Neural cell (in vitro differentiated cells): ENCODE measurements at regions not wholly inside any gene's neighbourhood (a gene's known extent, or its start where the extent isn't known, plus 50 kb on each side); places are given as distances from the start of the nearest gene placed in this dataset.

ENCODE experiments used
- H2AFZ ChIP-seq: fragments of 200-600, 300-800 bp; sonication (generic), shearing (Covaris generic); 2 replicates; pipeline ENCODE4 v1.6.0; 2014; ENCODE audit warnings: low read depth, mild to moderate bottlenecking, antibody characterized with exemption, low read length, moderate library complexity
- H3F3A ChIP-seq: fragments of 200-600 bp; shearing (Covaris generic); 2 replicates; pipeline ENCODE4 v1.6.1; 2016; ENCODE audit warnings: mild to moderate bottlenecking, moderate library complexity, mixed read lengths, antibody characterized with exemption, low read length; ENCODE audit not compliant: insufficient read depth, poor library complexity, severe bottlenecking
- H3K27ac ChIP-seq: fragments of 200-600, 300-800 bp; sonication (generic), shearing (Covaris generic); 2 replicates; pipeline ENCODE4 v1.5.1; 2014; ENCODE audit warnings: mild to moderate bottlenecking, low read length, moderate library complexity
- H3K27me3 ChIP-seq: fragments of 300-800, 200-600 bp; sonication (generic), shearing (Covaris generic); 2 replicates; pipeline ENCODE4 v1.6.0; 2014; ENCODE audit warnings: mild to moderate bottlenecking, low read depth, low read length, moderate library complexity; ENCODE audit not compliant: insufficient read depth
- H3K36me3 ChIP-seq: fragments of 300-800, 200-600 bp; sonication (generic), shearing (Covaris generic); 2 replicates; pipeline ENCODE4 v1.5.1; 2014; ENCODE audit warnings: mild to moderate bottlenecking, antibody characterized with exemption, low read length, moderate library complexity; ENCODE audit not compliant: insufficient read depth
- H3K4me2 ChIP-seq: fragments of 300-800, 200-600 bp; sonication (generic), shearing (Covaris generic); 2 replicates; pipeline ENCODE4 v1.6.0; 2014; ENCODE audit warnings: mild to moderate bottlenecking, low read length
- H3K4me3 ChIP-seq: fragments of 300-800, 200-600 bp; sonication (generic), shearing (Covaris generic); 2 replicates; pipeline ENCODE4 v1.5.1; 2014; ENCODE audit warnings: mild to moderate bottlenecking, low read length, moderate library complexity
- H3K79me2 ChIP-seq: fragments of 200-600 bp; shearing (Covaris generic); replicated peaks from 2 replicates; pipeline ENCODE4 v1.6.0; 2014; ENCODE audit warnings: mild to moderate bottlenecking, low read length, moderate library complexity; ENCODE audit not compliant: insufficient read depth
- H3K9ac ChIP-seq: fragments of 300-800, 200-600 bp; sonication (generic), shearing (Covaris generic); 2 replicates; pipeline ENCODE4 v1.6.1; 2016; ENCODE audit warnings: mild to moderate bottlenecking, low read length, mixed read lengths
- H3K9me2 ChIP-seq: fragments of 200-600 bp; shearing (Covaris generic); 2 replicates; pipeline ENCODE4 v1.6.1; 2016; ENCODE audit warnings: mild to moderate bottlenecking, low read length, mixed read lengths; ENCODE audit not compliant: insufficient read depth
- H3K9me3 ChIP-seq: fragments of 200-600, 300-800 bp; sonication (generic), shearing (Covaris generic); 2 replicates; pipeline ENCODE4 v1.6.1; 2016; ENCODE audit warnings: mild to moderate bottlenecking, mixed run types, low read length, moderate library complexity, mixed read lengths
- H4K20me1 ChIP-seq: fragments of 200-600 bp; shearing (Covaris generic); 2 replicates; pipeline ENCODE4 v1.6.1; 2016; ENCODE audit warnings: mild to moderate bottlenecking, mixed run types; ENCODE audit not compliant: insufficient read depth
- EP300 ChIP-seq: fragments of 450-650 bp; conservative IDR thresholded peaks from 2 replicates; pipeline ENCODE4 v1.6.1; 2014; ENCODE audit warnings: antibody characterized with exemption, mild to moderate bottlenecking, moderate library complexity; ENCODE audit not compliant: poor library complexity, severe bottlenecking
- EZH2 ChIP-seq: fragments of 200-600, 300-800 bp; shearing (Covaris generic), sonication (generic); IDR thresholded peaks from 2 replicates; pipeline ENCODE4 v1.6.1; 2014; ENCODE audit warnings: antibody characterized with exemption, low read length, borderline replicate concordance, mild to moderate bottlenecking; ENCODE audit not compliant: insufficient read depth, poor library complexity, severe bottlenecking
- MXI1 ChIP-seq: fragments of 450-650 bp; conservative IDR thresholded peaks from 2 replicates; pipeline ENCODE4 v1.6.1; 2014; ENCODE audit warnings: antibody characterized with exemption, mild to moderate bottlenecking; ENCODE audit not compliant: poor library complexity, severe bottlenecking
- POLR2AphosphoS5 ChIP-seq: IDR thresholded peaks from 2 replicates; pipeline ENCODE4 v1.6.1; 2012
- RAD21 ChIP-seq: fragments of 450-650 bp; conservative IDR thresholded peaks from 2 replicates; pipeline ENCODE4 v1.6.1; 2014; ENCODE audit warnings: antibody characterized with exemption, mild to moderate bottlenecking, moderate library complexity
- SMC3 ChIP-seq: fragments of 450-650 bp; conservative IDR thresholded peaks from 2 replicates; pipeline ENCODE4 v1.6.1; 2014; ENCODE audit warnings: antibody characterized with exemption, mild to moderate bottlenecking, moderate library complexity; ENCODE audit not compliant: poor library complexity
- TAF1 ChIP-seq: IDR thresholded peaks from 2 replicates; pipeline ENCODE4 v1.6.1; 2012; ENCODE audit warnings: low read depth
- TF ChIP-seq, protein P1 (sequence below): IDR thresholded peaks from 2 replicates; pipeline ENCODE4 v1.6.1; 2012; ENCODE audit warnings: borderline replicate concordance
- TF ChIP-seq, protein P2 (sequence below): fragments of 450-650 bp; IDR thresholded peaks from 2 replicates; pipeline ENCODE4 v1.5.1; 2014; ENCODE audit warnings: antibody characterized with exemption, mild to moderate bottlenecking, moderate library complexity; ENCODE audit not compliant: poor library complexity, severe bottlenecking

- Histone ChIP-seq H3K4me3 (no peak overlapping the region), H3K27me3 (no peaks in the 10 kb centered on the region), H3F3A (no peaks in the 10 kb centered on the region), H3K9me3 (no peaks in the 10 kb centered on the region), H2AFZ (no peak overlapping the region), H3K27ac (no peak overlapping the region), H3K4me2 (no peak overlapping the region), H4K20me1 (no peaks in the 10 kb centered on the region), H3K9ac (no peak overlapping the region), H3K79me2 (no peaks in the 10 kb centered on the region), H3K9me2 (no peaks in the 10 kb centered on the region), H3K36me3 (no peaks in the 10 kb centered on the region)
- no peak for TF ChIP-seq TAF1
- TF ChIP-seq POLR2AphosphoS5, result no peak
- TF ChIP-seq, protein P1, sequence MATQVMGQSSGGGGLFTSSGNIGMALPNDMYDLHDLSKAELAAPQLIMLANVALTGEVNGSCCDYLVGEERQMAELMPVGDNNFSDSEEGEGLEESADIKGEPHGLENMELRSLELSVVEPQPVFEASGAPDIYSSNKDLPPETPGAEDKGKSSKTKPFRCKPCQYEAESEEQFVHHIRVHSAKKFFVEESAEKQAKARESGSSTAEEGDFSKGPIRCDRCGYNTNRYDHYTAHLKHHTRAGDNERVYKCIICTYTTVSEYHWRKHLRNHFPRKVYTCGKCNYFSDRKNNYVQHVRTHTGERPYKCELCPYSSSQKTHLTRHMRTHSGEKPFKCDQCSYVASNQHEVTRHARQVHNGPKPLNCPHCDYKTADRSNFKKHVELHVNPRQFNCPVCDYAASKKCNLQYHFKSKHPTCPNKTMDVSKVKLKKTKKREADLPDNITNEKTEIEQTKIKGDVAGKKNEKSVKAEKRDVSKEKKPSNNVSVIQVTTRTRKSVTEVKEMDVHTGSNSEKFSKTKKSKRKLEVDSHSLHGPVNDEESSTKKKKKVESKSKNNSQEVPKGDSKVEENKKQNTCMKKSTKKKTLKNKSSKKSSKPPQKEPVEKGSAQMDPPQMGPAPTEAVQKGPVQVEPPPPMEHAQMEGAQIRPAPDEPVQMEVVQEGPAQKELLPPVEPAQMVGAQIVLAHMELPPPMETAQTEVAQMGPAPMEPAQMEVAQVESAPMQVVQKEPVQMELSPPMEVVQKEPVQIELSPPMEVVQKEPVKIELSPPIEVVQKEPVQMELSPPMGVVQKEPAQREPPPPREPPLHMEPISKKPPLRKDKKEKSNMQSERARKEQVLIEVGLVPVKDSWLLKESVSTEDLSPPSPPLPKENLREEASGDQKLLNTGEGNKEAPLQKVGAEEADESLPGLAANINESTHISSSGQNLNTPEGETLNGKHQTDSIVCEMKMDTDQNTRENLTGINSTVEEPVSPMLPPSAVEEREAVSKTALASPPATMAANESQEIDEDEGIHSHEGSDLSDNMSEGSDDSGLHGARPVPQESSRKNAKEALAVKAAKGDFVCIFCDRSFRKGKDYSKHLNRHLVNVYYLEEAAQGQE, result no peak
- no peak for TF ChIP-seq EZH2
- TF ChIP-seq, protein P2, sequence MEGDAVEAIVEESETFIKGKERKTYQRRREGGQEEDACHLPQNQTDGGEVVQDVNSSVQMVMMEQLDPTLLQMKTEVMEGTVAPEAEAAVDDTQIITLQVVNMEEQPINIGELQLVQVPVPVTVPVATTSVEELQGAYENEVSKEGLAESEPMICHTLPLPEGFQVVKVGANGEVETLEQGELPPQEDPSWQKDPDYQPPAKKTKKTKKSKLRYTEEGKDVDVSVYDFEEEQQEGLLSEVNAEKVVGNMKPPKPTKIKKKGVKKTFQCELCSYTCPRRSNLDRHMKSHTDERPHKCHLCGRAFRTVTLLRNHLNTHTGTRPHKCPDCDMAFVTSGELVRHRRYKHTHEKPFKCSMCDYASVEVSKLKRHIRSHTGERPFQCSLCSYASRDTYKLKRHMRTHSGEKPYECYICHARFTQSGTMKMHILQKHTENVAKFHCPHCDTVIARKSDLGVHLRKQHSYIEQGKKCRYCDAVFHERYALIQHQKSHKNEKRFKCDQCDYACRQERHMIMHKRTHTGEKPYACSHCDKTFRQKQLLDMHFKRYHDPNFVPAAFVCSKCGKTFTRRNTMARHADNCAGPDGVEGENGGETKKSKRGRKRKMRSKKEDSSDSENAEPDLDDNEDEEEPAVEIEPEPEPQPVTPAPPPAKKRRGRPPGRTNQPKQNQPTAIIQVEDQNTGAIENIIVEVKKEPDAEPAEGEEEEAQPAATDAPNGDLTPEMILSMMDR, result no peak
- TF ChIP-seq EP300, result no peak
- no peak for TF ChIP-seq RAD21
- TF ChIP-seq MXI1, result no peak
- TF ChIP-seq SMC3, result no peak
Observed at GRCh38 chr4:66351761-66352160, 681.5 kb upstream of the EPHA5 start.

GRCh38 chr4:66340286-66340893, 670.1 kb upstream of the EPHA5 start:
- no peaks in the 10 kb centered on the region for H3K79me2 ChIP-seq
- no peaks in the 10 kb centered on the region for H3K9me2 ChIP-seq
- no peak for TF ChIP-seq POLR2AphosphoS5
- TF ChIP-seq, protein P2, result no peak
- H3K27ac ChIP-seq, result no peak overlapping the region
- no peaks in the 10 kb centered on the region for H3K36me3 ChIP-seq
- no peaks in the 10 kb centered on the region for H3K27me3 ChIP-seq
- H2AFZ ChIP-seq, result no peak overlapping the region
- no peak overlapping the region for H3K9ac ChIP-seq
- H3K9me3 ChIP-seq, result no peaks in the 10 kb centered on the region
- H3F3A ChIP-seq, result no peaks in the 10 kb centered on the region
- no peaks in the 10 kb centered on the region for H4K20me1 ChIP-seq
- no peak overlapping the region for H3K4me2 ChIP-seq
- no peak overlapping the region for H3K4me3 ChIP-seq
